ENCODE measurements at regions not wholly inside any gene's neighbourhood (a gene's known extent, or its start where the extent isn't known, plus 50 kb on each side); places are given as distances from the start of the nearest gene placed in this dataset.

- TF ChIP-seq REST (IDR thresholded peaks at IDR 0.05) (no peak), HOXB5 (CRISPR knock-in tag; IDR thresholded peaks at IDR 0.05) (no peak), RCOR1 (IDR thresholded peaks at IDR 0.05; ENCODE audit: low read depth, low read length) (no peak), CBX8 (IDR thresholded peaks at IDR 0.05) (no peak), POLR2AphosphoS2 (conservative IDR thresholded peaks at IDR 0.05; ENCODE audit: low read length) (no peak), ATOH8 (CRISPR knock-in tag; IDR thresholded peaks at IDR 0.05; ENCODE audit: low read depth) (no peak), JUNB (IDR thresholded peaks at IDR 0.05) (peak; percentile 91), KDM5A (IDR thresholded peaks at IDR 0.05) (no peak), TP53 (CRISPR knock-in tag; IDR thresholded peaks at IDR 0.05) (no peak), NPAS2 (CRISPR knock-in tag; IDR thresholded peaks at IDR 0.05; ENCODE audit: borderline replicate concordance) (no peak), HOXA7 (CRISPR knock-in tag; IDR thresholded peaks at IDR 0.05) (no peak), EHMT2 (IDR thresholded peaks at IDR 0.05; ENCODE audit: low read depth) (no peak), CHD2 (IDR thresholded peaks at IDR 0.05; ENCODE audit: low read length, partially characterized antibody) (no peak), FOSL2 (IDR thresholded peaks at IDR 0.05) (peak; percentile 85), FOSL2 (CRISPR knock-in tag; IDR thresholded peaks at IDR 0.05) (peak; percentile 90), PHF8 (IDR thresholded peaks at IDR 0.05; ENCODE audit: borderline replicate concordance, low read depth) (no peak), RFX5 (IDR thresholded peaks at IDR 0.05) (no peak), ZSCAN20 (CRISPR knock-in tag; IDR thresholded peaks at IDR 0.05) (no peak), FOXS1 (CRISPR knock-in tag; IDR thresholded peaks at IDR 0.05) (peak; percentile 98), BCL3 (IDR thresholded peaks at IDR 0.05) (0 out of 3 replicates have a peak, but pooled peaks have one; percentile 53)
- TF ChIP-seq, protein P1, sequence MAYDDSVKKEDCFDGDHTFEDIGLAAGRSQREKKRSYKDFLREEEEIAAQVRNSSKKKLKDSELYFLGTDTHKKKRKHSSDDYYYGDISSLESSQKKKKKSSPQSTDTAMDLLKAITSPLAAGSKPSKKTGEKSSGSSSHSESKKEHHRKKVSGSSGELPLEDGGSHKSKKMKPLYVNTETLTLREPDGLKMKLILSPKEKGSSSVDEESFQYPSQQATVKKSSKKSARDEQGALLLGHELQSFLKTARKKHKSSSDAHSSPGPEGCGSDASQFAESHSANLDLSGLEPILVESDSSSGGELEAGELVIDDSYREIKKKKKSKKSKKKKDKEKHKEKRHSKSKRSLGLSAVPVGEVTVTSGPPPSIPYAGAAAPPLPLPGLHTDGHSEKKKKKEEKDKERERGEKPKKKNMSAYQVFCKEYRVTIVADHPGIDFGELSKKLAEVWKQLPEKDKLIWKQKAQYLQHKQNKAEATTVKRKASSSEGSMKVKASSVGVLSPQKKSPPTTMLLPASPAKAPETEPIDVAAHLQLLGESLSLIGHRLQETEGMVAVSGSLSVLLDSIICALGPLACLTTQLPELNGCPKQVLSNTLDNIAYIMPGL (CRISPR knock-in tag; IDR thresholded peaks at IDR 0.05; ENCODE audit: borderline replicate concordance) = no peak
- TF ChIP-seq, protein P2, sequence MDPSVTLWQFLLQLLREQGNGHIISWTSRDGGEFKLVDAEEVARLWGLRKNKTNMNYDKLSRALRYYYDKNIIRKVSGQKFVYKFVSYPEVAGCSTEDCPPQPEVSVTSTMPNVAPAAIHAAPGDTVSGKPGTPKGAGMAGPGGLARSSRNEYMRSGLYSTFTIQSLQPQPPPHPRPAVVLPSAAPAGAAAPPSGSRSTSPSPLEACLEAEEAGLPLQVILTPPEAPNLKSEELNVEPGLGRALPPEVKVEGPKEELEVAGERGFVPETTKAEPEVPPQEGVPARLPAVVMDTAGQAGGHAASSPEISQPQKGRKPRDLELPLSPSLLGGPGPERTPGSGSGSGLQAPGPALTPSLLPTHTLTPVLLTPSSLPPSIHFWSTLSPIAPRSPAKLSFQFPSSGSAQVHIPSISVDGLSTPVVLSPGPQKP (IDR thresholded peaks at IDR 0.05; ENCODE audit: low read depth, low read length) = no peak
- TF ChIP-seq, protein P3, sequence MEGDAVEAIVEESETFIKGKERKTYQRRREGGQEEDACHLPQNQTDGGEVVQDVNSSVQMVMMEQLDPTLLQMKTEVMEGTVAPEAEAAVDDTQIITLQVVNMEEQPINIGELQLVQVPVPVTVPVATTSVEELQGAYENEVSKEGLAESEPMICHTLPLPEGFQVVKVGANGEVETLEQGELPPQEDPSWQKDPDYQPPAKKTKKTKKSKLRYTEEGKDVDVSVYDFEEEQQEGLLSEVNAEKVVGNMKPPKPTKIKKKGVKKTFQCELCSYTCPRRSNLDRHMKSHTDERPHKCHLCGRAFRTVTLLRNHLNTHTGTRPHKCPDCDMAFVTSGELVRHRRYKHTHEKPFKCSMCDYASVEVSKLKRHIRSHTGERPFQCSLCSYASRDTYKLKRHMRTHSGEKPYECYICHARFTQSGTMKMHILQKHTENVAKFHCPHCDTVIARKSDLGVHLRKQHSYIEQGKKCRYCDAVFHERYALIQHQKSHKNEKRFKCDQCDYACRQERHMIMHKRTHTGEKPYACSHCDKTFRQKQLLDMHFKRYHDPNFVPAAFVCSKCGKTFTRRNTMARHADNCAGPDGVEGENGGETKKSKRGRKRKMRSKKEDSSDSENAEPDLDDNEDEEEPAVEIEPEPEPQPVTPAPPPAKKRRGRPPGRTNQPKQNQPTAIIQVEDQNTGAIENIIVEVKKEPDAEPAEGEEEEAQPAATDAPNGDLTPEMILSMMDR (IDR thresholded peaks at IDR 0.05) = no peak
Observed at GRCh38 chr2:160666154-160667060, 172.8 kb upstream of the RBMS1 start (continued).
